ENCODE measurements at regions not wholly inside any gene's neighbourhood (a gene's known extent, or its start where the extent isn't known, plus 50 kb on each side); places are given as distances from the start of the nearest gene placed in this dataset.

- no peak for ATAC-seq
- DNase-seq = no peak
- H3K27ac Mint-ChIP-seq = no peak overlapping the region
- H3K4me1 Mint-ChIP-seq = no peaks in the 10 kb centered on the region
- H3K9me3 Mint-ChIP-seq = no peaks in the 10 kb centered on the region
- H3K4me3 Mint-ChIP-seq = no peak overlapping the region
- no peaks in the 10 kb centered on the region for H3K27me3 Mint-ChIP-seq
Measured at GRCh38 chr1:56045062-56045461, 534.3 kb downstream of the PLPP3 start.

DNA sequence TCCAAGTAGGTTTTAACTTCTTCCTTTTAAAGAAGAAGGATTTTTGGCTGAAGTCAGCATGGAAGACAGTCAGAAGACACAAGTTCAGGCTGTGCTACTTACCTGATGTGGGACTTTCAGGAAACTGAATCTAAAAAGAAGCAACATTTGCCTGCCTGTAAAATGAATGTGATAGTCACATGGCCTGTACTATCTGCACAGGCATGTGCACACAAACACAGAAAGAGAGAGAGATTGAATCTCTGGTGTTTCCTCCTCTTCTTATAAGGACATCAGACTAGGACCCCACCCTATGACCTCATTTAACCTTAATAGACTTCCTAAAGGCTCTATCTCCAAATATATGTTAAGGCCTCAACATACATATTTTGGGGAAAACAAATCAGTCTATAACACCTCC, 542.9 kb downstream of the PLPP3 start:
- no peak for ATAC-seq
- Mint-ChIP-seq H3K9me3 (peaks cover 6 to 8% of the 10 kb centered on the region in 2 donors), H3K4me1 (no peaks in the 10 kb centered on the region), H3K27me3 (no peaks in the 10 kb centered on the region), H3K4me3 (no peak overlapping the region), H3K27ac (no peak overlapping the region)
- no peak for DNase-seq

DNA sequence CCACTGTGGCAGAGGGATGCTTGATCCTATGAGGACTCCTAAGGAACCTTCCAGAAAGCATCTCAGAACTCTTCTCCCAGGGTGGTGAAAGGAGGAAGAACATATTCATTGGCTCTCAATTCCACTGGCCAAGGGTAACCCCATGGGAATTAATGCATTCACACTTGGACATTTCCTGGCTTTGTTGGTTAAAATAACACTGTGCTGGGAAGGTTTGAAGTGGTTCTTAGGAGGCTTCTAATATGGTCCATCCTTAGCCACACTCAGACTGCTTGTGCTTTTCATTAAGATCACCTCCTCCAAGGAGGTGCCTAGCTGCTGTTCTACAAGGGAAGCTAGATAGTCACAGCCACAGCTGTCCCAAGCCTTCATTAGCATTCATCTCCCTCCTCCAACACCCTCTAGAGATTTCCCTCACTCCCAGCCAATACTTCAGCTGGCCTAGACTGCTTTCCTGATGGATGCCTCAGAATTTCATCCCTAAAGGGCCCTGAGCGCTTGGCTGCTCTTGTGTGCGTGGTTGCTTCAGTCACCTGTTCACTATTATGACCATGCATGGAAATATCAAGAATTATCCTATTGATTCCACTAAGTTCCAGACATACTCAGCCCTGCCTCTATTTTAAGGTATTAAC, 544.4 kb downstream of the PLPP3 start:
- Mint-ChIP-seq H3K9me3 (peaks cover 6 to 8% of the 10 kb centered on the region in 2 donors), H3K27me3 (no peaks in the 10 kb centered on the region), H3K4me3 (no peak overlapping the region), H3K4me1 (no peaks in the 10 kb centered on the region), H3K27ac (peak overlapping the region in 1 of 2 donors; percentile 85)
- DNase-seq (no peak), ATAC-seq (no peak)

GRCh38 chr1:56034222-56034621, 545.1 kb downstream of the PLPP3 start:
- no peak overlapping the region for H3K4me3 Mint-ChIP-seq
- ATAC-seq = no peak
- no peaks in the 10 kb centered on the region for H3K27me3 Mint-ChIP-seq
- no peaks in the 10 kb centered on the region for H3K4me1 Mint-ChIP-seq
- H3K27ac Mint-ChIP-seq = no peak overlapping the region
- DNase-seq = no peak
- peaks cover 6 to 8% of the 10 kb centered on the region in 2 donors for H3K9me3 Mint-ChIP-seq

- ATAC-seq (no peak), DNase-seq (no peak)
- H3K4me3 Mint-ChIP-seq = no peak overlapping the region
- H3K9me3 Mint-ChIP-seq = peaks cover 6% of the 10 kb centered on the region in 2 donors
- no peaks in the 10 kb centered on the region for H3K27me3 Mint-ChIP-seq
- no peak overlapping the region for H3K27ac Mint-ChIP-seq
- H3K4me1 Mint-ChIP-seq = no peaks in the 10 kb centered on the region
Measured at GRCh38 chr1:56033321-56034037, 545.9 kb downstream of the PLPP3 start.

GRCh38 chr1:56032096-56032676, 547.2 kb downstream of the PLPP3 start:
- no peak overlapping the region for H3K4me3 Mint-ChIP-seq
- DNase-seq (no peak), ATAC-seq (no peak)
- H3K9me3 Mint-ChIP-seq = no peaks in the 10 kb centered on the region
- no peak overlapping the region for H3K27ac Mint-ChIP-seq
- no peaks in the 10 kb centered on the region for H3K4me1 Mint-ChIP-seq
- no peaks in the 10 kb centered on the region for H3K27me3 Mint-ChIP-seq

DNA sequence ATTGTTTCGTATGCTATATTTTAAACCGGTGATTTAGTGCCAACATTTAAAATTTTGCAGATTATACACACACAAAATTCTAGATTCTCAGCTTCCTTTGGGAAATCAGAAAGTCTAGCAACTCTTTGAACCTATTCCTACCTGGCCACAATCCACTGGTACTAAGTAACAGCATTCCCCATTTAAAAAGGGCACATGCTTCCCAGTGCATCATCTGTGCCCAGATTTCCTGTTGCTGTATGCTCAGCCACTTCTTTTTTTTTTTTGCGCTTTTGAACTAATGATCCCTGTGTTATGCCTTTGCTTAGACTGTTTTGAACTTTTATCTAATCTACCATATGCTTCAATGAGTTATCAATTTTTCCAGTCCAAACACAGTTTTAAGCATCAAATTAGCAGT, 548.4 kb downstream of the PLPP3 start:
- DNase-seq (no peak), ATAC-seq (no peak)
- Mint-ChIP-seq H3K27me3 (no peaks in the 10 kb centered on the region), H3K27ac (no peak overlapping the region), H3K4me1 (no peaks in the 10 kb centered on the region), H3K9me3 (peaks cover 0 to 9% of the 10 kb centered on the region in 2 donors), H3K4me3 (no peak overlapping the region)

GRCh38 chr1:56029319-56030003, 549.9 kb downstream of the PLPP3 start:
- DNase-seq (no peak), ATAC-seq (no peak)
- H3K4me1 Mint-ChIP-seq = no peaks in the 10 kb centered on the region
- H3K9me3 Mint-ChIP-seq = peaks cover 0 to 9% of the 10 kb centered on the region in 2 donors
- H3K27ac Mint-ChIP-seq = no peak overlapping the region
- H3K27me3 Mint-ChIP-seq = no peaks in the 10 kb centered on the region
- H3K4me3 Mint-ChIP-seq = no peak overlapping the region

- Mint-ChIP-seq H3K4me3 (no peak overlapping the region), H3K4me1 (no peaks in the 10 kb centered on the region), H3K27me3 (no peaks in the 10 kb centered on the region), H3K27ac (no peak overlapping the region), H3K9me3 (peaks cover 0 to 9% of the 10 kb centered on the region in 2 donors)
- no peak for DNase-seq
- ATAC-seq = no peak
Measured at GRCh38 chr1:56028911-56029310, 550.5 kb downstream of the PLPP3 start.

GRCh38 chr1:56028244-56028643, 551.1 kb downstream of the PLPP3 start:
- no peak for ATAC-seq
- DNase-seq = no peak
- H3K27ac Mint-ChIP-seq = no peak overlapping the region
- no peak overlapping the region for H3K4me3 Mint-ChIP-seq
- H3K4me1 Mint-ChIP-seq = no peaks in the 10 kb centered on the region
- no peaks in the 10 kb centered on the region for H3K27me3 Mint-ChIP-seq
- peaks cover 0 to 9% of the 10 kb centered on the region in 2 donors for H3K9me3 Mint-ChIP-seq

DNA sequence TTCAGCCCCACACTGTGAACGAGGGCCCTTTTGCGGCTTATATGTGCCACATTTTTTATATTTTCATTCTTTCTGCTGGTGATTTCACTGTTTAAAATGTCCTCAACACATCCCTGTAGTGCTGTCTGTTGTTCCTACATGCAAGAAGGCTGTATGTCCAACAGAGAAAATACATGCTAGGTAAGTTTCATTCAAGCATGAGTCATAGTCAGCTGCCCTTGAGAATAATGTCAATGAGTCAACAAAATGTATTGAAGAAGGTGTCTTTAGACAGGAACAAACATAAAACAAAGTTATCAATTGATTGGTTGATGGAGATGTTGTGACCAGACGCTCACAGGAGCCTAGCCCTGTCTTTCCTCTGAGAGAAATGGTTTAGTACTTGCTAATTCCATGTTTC, 553.4 kb downstream of the PLPP3 start:
- Mint-ChIP-seq H3K4me1 (no peaks in the 10 kb centered on the region), H3K9me3 (peaks cover 4 to 19% of the 10 kb centered on the region in 2 donors), H3K27me3 (no peaks in the 10 kb centered on the region), H3K27ac (no peak overlapping the region), H3K4me3 (no peak overlapping the region)
- ATAC-seq = no peak
- no peak for DNase-seq

DNA sequence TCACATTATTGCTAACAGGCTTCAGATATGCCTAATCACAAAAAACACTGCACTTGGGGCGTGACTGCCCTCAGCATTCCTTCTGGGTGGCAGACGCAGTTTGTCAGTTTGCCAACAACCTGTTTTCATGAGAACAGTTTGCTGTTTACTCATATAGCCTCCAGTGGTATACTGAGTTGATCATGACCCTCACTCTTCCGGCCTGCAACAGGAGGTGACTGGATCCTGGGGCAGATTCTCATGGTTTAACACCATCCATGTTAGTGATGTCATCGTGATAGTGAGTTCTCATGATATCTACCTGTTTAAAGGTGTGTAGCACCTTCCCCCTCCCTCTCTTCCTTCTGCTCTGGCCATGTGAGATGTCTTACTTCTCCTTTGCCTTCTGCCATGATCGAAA, 555.2 kb downstream of the PLPP3 start:
- Mint-ChIP-seq H3K4me3 (no peak overlapping the region), H3K27me3 (no peaks in the 10 kb centered on the region), H3K27ac (no peak overlapping the region), H3K4me1 (no peaks in the 10 kb centered on the region), H3K9me3 (peaks cover 9 to 26% of the 10 kb centered on the region in 2 donors)
- no peak for DNase-seq
- no peak for ATAC-seq

GRCh38 chr1:56019922-56020321, 559.4 kb downstream of the PLPP3 start:
- Mint-ChIP-seq H3K4me3 (no peak overlapping the region), H3K4me1 (no peaks in the 10 kb centered on the region), H3K27me3 (no peaks in the 10 kb centered on the region), H3K9me3 (peaks cover 9 to 17% of the 10 kb centered on the region in 2 donors), H3K27ac (no peak overlapping the region)
- DNase-seq = no peak
- no peak for ATAC-seq

DNA sequence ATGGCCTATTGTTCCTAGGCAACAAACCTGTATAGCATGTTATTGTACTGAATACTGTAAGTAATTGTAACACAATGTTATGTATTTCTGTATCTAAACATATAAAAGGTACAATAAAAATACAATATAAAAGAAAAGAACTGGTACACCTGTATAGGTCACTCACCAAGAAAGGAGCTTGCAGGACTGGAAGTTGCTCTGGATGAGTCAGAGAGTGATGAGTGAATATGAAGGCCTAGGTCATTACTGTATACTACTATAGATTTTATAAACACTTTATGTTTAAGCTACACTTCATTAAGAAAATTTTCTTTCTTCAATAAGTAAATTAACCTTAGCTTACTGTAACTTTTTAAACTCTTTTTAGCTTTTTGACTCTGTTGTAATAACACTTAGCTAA, 559.9 kb downstream of the PLPP3 start:
- Mint-ChIP-seq H3K4me3 (no peak overlapping the region), H3K9me3 (peaks cover 9 to 17% of the 10 kb centered on the region in 2 donors), H3K27ac (no peak overlapping the region), H3K4me1 (no peaks in the 10 kb centered on the region), H3K27me3 (no peaks in the 10 kb centered on the region)
- no peak for DNase-seq
- no peak for ATAC-seq

DNA sequence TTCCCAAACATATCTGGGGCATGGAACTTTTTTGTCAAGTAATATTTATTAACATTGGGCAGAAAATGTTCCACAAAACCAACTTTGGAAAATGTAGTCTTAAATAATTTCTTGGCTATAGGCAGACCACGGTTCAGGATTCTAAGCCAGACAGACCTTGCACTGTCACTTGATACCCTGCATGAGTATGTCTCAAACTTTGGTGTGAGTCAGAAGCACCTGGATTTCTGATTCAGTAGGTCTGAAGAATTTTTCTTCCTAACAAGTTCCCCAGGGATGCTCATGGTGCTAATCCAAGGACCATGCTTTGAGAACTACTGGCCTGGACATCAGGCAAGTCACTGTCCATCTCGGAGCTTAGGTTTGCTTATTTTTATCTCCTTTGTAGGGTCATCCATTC, 562.0 kb downstream of the PLPP3 start:
- DNase-seq (no peak), ATAC-seq (no peak)
- H3K27me3 Mint-ChIP-seq = no peaks in the 10 kb centered on the region
- no peaks in the 10 kb centered on the region for H3K4me1 Mint-ChIP-seq
- H3K9me3 Mint-ChIP-seq = peaks cover 5 to 22% of the 10 kb centered on the region in 2 donors
- no peak overlapping the region for H3K4me3 Mint-ChIP-seq
- no peak overlapping the region for H3K27ac Mint-ChIP-seq

GRCh38 chr1:56003846-56004245, 575.5 kb downstream of the PLPP3 start:
- Mint-ChIP-seq H3K9me3 (no peaks in the 10 kb centered on the region), H3K4me3 (no peak overlapping the region), H3K27ac (no peak overlapping the region), H3K4me1 (no peaks in the 10 kb centered on the region), H3K27me3 (peaks cover 7% of the 10 kb centered on the region)
- ATAC-seq = no peak
- no peak for DNase-seq
